Endothelial cell of umbilical vein (primary cell): ENCODE measurements at regions not wholly inside any gene's neighbourhood (a gene's known extent, or its start where the extent isn't known, plus 50 kb on each side); places are given as distances from the start of the nearest gene placed in this dataset.

ENCODE experiments used
- BruUV-seq: library from RNA; stranded (reverse); fragments of 400-500 nt; replicated peaks from 2 replicates; lab custom pipeline; 2021; lab: Mats Ljungman, UMichigan
- CTCF ChIA-PET: fragments of 300-600, 350-600 bp; sonication (Branson Sonifier 250); formaldehyde crosslinking; loops from one replicate; lab custom pipeline; 2021; ENCODE audit warnings: antibody characterized with exemption, inconsistent platforms; lab: Charles Lee
- POLR2A ChIA-PET: fragments of 300-600, 350-600 bp; sonication (Branson Sonifier 250); formaldehyde crosslinking; loops from one replicate; lab custom pipeline; 2021; ENCODE audit warnings: antibody characterized with exemption, inconsistent platforms; lab: Charles Lee
- DNase-seq: peaks from one replicate; pipeline ENCODE4 v3.0.0-alpha.2; 2011; ENCODE audit warnings: low read depth, low spot score
- FAIRE-seq: peaks from 2 replicates; lab custom pipeline; 2011; peaks lifted over from hg19 to GRCh38; lab: Jason Lieb, UNC
- H2AFZ ChIP-seq: 2 replicates; pipeline ENCODE4 v1.6.0; 2012; ENCODE audit warnings: low read depth, low read length, control low read depth, inconsistent platforms
- H3K27ac ChIP-seq: 2 replicates; pipeline ENCODE4 v1.5.1; 2011; ENCODE audit warnings: low read depth, mild to moderate bottlenecking, control low read depth, low read length, moderate library complexity; ENCODE audit not compliant: insufficient read depth
- H3K27me3 ChIP-seq, 2 experiments: 2 replicates each; pipeline versions ENCODE4 v1.6.0 to v1.6.1; 2011; ENCODE audit warnings: low read length in 2 of 2, mixed read lengths in 1 of 2; ENCODE audit not compliant: control insufficient read depth in 2 of 2, insufficient read depth in 2 of 2
- H3K36me3 ChIP-seq, 2 experiments: 2 replicates in 1 of 2; 3 replicates in 1 of 2; pipeline ENCODE4 v1.5.1; 2011; ENCODE audit warnings: low read length in 2 of 2, mild to moderate bottlenecking in 1 of 2, moderate library complexity in 1 of 2; ENCODE audit not compliant: control insufficient read depth in 2 of 2, insufficient read depth in 2 of 2; ENCODE audit errors: extremely low read depth in 1 of 2
- H3K4me1 ChIP-seq: 3 replicates; pipeline ENCODE4 v1.5.1; 2011; ENCODE audit warnings: mild to moderate bottlenecking, low read length; ENCODE audit not compliant: control insufficient read depth, insufficient read depth; ENCODE audit errors: extremely low read depth
- H3K4me2 ChIP-seq: 2 replicates; pipeline ENCODE4 v1.6.1; 2011; ENCODE audit warnings: low read length, control low read depth, mixed read lengths; ENCODE audit not compliant: insufficient read depth
- H3K4me3 ChIP-seq, 3 experiments: fragments of 200-600 bp in 1 of 3; sonication (generic), shearing (Covaris generic) in 1 of 3; replicated peaks in 1 of 3; 2 replicates each; pipeline ENCODE4 v1.5.1; 2011 to 2016; ENCODE audit warnings: control low read depth in 3 of 3, low read length in 3 of 3, mild to moderate bottlenecking in 2 of 3, inconsistent platforms in 1 of 3, low read depth in 1 of 3, moderate library complexity in 1 of 3; ENCODE audit not compliant: insufficient read depth in 1 of 3
- H3K79me2 ChIP-seq: 2 replicates; pipeline ENCODE4 v1.6.0; 2012; ENCODE audit warnings: low read length, inconsistent platforms; ENCODE audit not compliant: control insufficient read depth, insufficient read depth
- H3K9ac ChIP-seq: replicated peaks from 2 replicates; pipeline ENCODE3; 2011; ENCODE audit warnings: low read length, control low read depth; ENCODE audit not compliant: insufficient read depth; ENCODE audit errors: extremely low read depth
- H3K9me1 ChIP-seq: replicated peaks from 3 replicates; pipeline ENCODE4 v1.6.0; 2011; ENCODE audit warnings: mild to moderate bottlenecking, low read length; ENCODE audit not compliant: control insufficient read depth, insufficient read depth; ENCODE audit errors: extremely low read depth
- H3K9me3 ChIP-seq: replicated peaks from 2 replicates; pipeline ENCODE4 v1.5.1; 2012; ENCODE audit warnings: low read length, inconsistent platforms; ENCODE audit not compliant: control insufficient read depth, insufficient read depth
- H4K20me1 ChIP-seq: replicated peaks from 2 replicates; pipeline ENCODE3; 2011; ENCODE audit warnings: mild to moderate bottlenecking, low read length; ENCODE audit not compliant: control insufficient read depth, insufficient read depth; ENCODE audit errors: extremely low read depth
- CTCF ChIP-seq, 2 donors: IDR thresholded peaks; 1 replicate in 1 of 2; 2 replicates in 1 of 2; pipeline ENCODE4 v1.5.1; 2011; ENCODE audit warnings: low read length in 2 of 2, mild to moderate bottlenecking in 2 of 2, moderate library complexity in 2 of 2, control low read depth in 1 of 2, inconsistent platforms in 1 of 2, low read depth in 1 of 2; ENCODE audit not compliant: insufficient read depth in 1 of 2; ENCODE audit errors: extremely low read depth in 1 of 2
- EZH2 ChIP-seq: IDR thresholded peaks from 2 replicates; pipeline ENCODE4 v1.6.1; 2012; ENCODE audit warnings: borderline replicate concordance, low read depth, mild to moderate bottlenecking, moderate library complexity, low read length, inconsistent platforms; ENCODE audit not compliant: severe bottlenecking
- FOS ChIP-seq: IDR thresholded peaks from 2 replicates; pipeline ENCODE4 v1.6.1; 2011; ENCODE audit warnings: mild to moderate bottlenecking, low read length, moderate library complexity, borderline replicate concordance; ENCODE audit not compliant: insufficient read depth
- GATA2 ChIP-seq: IDR thresholded peaks from 2 replicates; pipeline ENCODE4 v1.7.0; 2011; ENCODE audit warnings: low read depth, mild to moderate bottlenecking, moderate library complexity, mixed read lengths, low read length; ENCODE audit not compliant: insufficient read length, insufficient read depth
- JUN ChIP-seq: IDR thresholded peaks from 2 replicates; pipeline ENCODE4 v1.6.1; 2011; ENCODE audit warnings: borderline replicate concordance, low read depth; ENCODE audit not compliant: insufficient read length, insufficient read depth
- MAX ChIP-seq: IDR thresholded peaks from 2 replicates; pipeline ENCODE4 v1.6.1; 2011; ENCODE audit not compliant: insufficient read depth, insufficient read length
- MYC ChIP-seq: IDR thresholded peaks from one replicate; pipeline ENCODE4 v1.6.1; 2011; ENCODE audit warnings: mild to moderate bottlenecking, low read depth, low read length
- POLR2A ChIP-seq: IDR thresholded peaks from 2 replicates; pipeline ENCODE4 v1.6.1; 2012; ENCODE audit warnings: low read depth, mild to moderate bottlenecking, control low read depth, low read length
- POLR2AphosphoS5 ChIP-seq: IDR thresholded peaks from 2 replicates; pipeline ENCODE4 v1.6.1; 2012; ENCODE audit warnings: low read depth, mild to moderate bottlenecking, control low read depth, low read length, moderate library complexity; ENCODE audit not compliant: insufficient read depth
- dilution Hi-C: fragments of 300-500 bp; cut with MboI; formaldehyde crosslinking; loops from one replicate; pipeline ENCODE4 v1.15.0; 2019; ENCODE audit warnings: low sequenced_read_pairs; ENCODE audit not compliant: extremely low pct_ligation_motif_present
- intact Hi-C: fragments of 100-400 bp; cut with micrococcal nuclease; formaldehyde crosslinking; loops from one replicate; pipeline ENCODE4 v1.10.0; 2022

GRCh38 chr6:8282380-8282779 lies 153.0 kb downstream of the SLC35B3 start:
- no peaks in the 10 kb centered on the region for H3K9me1 ChIP-seq
- no peak overlapping the region for H2AFZ ChIP-seq
- H3K36me3 ChIP-seq: no peaks in the 10 kb centered on the region
- TF ChIP-seq GATA2: no peak
- TF ChIP-seq MYC: no peak
- TF ChIP-seq JUN: no peak
- TF ChIP-seq POLR2A: no peak
- no peak for TF ChIP-seq POLR2AphosphoS5
- TF ChIP-seq MAX: no peak
- TF ChIP-seq CTCF (IDR thresholded peaks at IDR 0.05; ENCODE audit: extremely low read depth in 1 of 2, insufficient read depth in 1 of 2, low read depth in 1 of 2, low read length in 2 of 2): no peak
- no peak for TF ChIP-seq FOS
- TF ChIP-seq EZH2: no peak
- no peak overlapping the region for H3K4me3 ChIP-seq
- H3K4me1 ChIP-seq: no peaks in the 10 kb centered on the region
- dilution Hi-C loops: no loop called here
- intact Hi-C loops: no loop called here
- no TSS peak for BruUV-seq
- no peak for FAIRE-seq
- POLR2A ChIA-PET: no interaction called here
- CTCF ChIA-PET: no interaction called here
- H3K9ac ChIP-seq: no peak overlapping the region
- H3K27me3 ChIP-seq: no peaks in the 10 kb centered on the region
- DNase-seq: no peak
- H3K27ac ChIP-seq: no peak overlapping the region
- H3K79me2 ChIP-seq: no peaks in the 10 kb centered on the region
- no peak overlapping the region for H3K4me2 ChIP-seq
- H3K9me3 ChIP-seq: no peaks in the 10 kb centered on the region
- H4K20me1 ChIP-seq: no peaks in the 10 kb centered on the region
